GM15510 (cell line): ENCODE measurements at regions not wholly inside any gene's neighbourhood (a gene's known extent, or its start where the extent isn't known, plus 50 kb on each side); places are given as distances from the start of the nearest gene placed in this dataset.

ENCODE experiments used
- POLR2A ChIP-seq: IDR thresholded peaks from 3 replicates; pipeline ENCODE4 v1.6.1; 2011; ENCODE audit warnings: borderline replicate concordance; ENCODE audit not compliant: insufficient read length; ENCODE audit errors: extremely low read depth

- no peak for TF ChIP-seq POLR2A
Observed at GRCh38 chr1:101290922-101291561, 54.2 kb downstream of the S1PR1 start.

DNA sequence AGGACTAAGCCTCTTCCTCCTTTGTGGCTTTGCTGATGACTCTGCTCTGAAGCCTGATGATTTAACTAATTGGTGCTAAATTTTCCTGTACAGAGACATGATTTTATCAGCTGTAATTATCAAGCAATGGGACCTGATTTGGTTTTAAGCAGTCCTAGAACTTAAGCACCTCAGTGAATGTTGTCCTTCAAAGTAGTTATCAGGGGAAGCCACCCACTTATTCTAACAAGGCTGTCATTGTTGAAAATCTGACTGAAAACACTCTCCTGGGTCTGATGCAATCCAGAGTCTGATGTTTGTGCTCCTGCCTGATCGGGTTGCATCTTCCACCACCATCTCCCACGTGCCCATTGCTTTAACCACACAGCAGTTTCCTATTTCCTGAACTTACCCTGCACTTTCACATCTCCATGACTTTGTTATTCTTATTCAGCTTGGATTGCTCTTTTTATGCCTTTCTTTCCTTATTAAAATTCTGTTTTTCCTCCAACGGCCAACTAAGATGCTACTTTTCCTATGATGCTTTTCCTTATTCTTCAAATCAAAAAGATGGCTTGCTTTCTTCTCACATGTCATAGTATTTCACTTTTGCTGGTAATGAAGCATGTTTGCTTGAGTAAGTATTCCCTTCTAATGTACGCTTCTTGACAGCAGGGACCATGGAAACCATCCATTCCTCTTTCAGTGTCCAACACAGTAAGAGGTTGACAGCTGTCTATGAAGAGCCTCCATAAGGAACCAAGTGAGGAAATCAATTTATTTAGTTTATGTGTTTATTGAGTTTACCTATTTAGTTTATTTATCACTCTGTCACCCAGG is 55.0 kb downstream of the S1PR1 start:
- TF ChIP-seq POLR2A, result no peak

- TF ChIP-seq POLR2A, result no peak
Observed at GRCh38 chr1:101293461-101294051, 56.7 kb downstream of the S1PR1 start.

- no peak for TF ChIP-seq POLR2A
Observed at GRCh38 chr1:101295209-101295608, 58.4 kb downstream of the S1PR1 start.

GRCh38 chr1:101298663-101299062 is 61.8 kb downstream of the S1PR1 start:
- TF ChIP-seq POLR2A, result no peak

DNA sequence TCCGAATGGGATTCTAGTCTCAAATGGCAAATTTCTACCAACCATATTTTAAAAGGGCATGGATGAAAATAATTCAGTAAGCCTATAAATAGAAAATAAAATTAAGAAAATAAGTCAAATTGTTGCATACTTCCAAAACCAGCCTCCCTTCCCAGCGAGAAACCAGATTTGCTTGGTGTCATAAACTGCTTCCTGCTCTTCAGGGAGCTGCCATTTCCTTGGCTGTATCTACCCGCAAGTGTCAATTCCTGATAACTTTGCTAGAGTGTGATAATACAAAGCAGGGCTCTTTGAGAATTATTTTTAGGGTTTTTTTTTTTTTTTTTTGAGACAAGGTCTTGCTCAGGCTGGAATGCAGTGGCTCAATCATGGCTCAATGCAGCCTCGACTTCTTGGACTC is 62.3 kb downstream of the S1PR1 start:
- TF ChIP-seq POLR2A, result no peak

DNA sequence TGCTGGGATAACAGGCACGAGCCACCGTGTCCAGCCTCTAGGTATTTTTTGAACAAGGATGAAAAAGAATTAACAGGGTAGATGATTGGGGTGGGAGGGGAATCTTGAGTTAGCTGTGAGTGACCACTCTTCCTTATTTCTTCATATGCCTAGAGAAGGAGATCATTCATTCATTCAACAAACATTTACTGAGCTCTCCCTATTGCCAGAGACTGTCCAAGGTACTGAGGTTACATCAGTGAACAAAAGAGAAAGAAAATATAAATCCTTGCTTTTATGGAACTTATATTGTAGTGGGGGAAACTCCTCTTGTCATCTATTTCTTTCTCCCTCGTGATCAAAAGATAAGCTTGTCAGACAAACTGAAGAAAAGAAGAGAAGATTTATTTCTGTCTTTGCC is 62.9 kb downstream of the S1PR1 start:
- no peak for TF ChIP-seq POLR2A

DNA sequence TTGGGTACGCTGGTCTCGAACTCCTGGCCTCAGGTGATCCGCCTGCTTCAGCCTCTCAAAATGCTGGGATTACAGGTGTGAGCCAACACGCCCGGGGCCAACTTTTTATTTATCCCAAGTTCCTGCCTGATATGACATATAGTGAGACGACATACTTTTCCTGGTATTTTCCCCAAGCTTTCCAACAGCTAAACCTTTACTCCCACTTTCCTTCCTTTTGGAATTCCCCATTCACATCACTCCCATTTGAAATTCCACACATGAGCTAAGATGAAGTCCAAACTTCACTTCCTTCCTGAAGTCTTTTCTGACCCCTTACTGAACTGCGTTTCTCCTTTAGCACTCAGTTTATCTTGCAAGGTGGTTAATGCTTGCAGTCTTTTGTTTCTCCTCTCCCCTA is 64.1 kb downstream of the S1PR1 start:
- no peak for TF ChIP-seq POLR2A

DNA sequence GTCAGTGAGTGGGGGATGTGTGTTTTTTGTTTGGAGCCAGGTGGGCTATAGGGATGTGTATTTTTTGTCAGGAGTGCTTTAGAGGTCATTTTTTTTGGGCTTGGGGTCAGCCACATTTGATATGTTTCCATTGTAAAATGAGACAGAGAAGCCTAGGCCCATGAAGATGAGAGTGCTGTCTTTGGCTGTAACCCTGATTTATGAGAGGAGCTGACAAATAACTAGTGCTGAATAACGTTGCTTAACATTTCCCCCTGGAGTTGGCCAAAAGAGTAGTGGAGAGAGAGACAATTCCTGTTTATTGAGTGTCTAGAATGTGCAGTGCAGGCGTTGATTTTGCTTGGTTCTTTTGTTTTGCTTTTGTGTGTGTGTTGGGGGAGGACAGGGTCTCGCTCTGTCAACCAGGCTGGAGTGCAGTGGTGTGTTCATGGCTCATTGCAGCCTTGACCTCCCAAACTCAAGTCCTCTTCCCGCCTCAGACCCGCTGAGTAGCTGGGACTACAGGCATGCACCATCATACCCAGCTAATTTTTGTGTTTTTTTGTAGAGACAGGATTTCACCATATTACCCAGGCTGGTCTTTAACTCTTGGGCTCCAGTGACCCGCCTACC is 64.7 kb downstream of the S1PR1 start:
- no peak for TF ChIP-seq POLR2A

- TF ChIP-seq POLR2A, result no peak
Observed at GRCh38 chr1:101302831-101303511, 66.2 kb downstream of the S1PR1 start.

- peak; percentile 9 for TF ChIP-seq POLR2A
Observed at GRCh38 chr1:101307985-101308689, 71.3 kb downstream of the S1PR1 start.

GRCh38 chr1:101308935-101309333 is 72.1 kb downstream of the S1PR1 start:
- TF ChIP-seq POLR2A, result no peak

- peak; percentile 49 for TF ChIP-seq POLR2A
Observed at GRCh38 chr1:101309334-101310311, 72.8 kb downstream of the S1PR1 start.
